ENCODE measurements at regions not wholly inside any gene's neighbourhood (a gene's known extent, or its start where the extent isn't known, plus 50 kb on each side); places are given as distances from the start of the nearest gene placed in this dataset.

DNA sequence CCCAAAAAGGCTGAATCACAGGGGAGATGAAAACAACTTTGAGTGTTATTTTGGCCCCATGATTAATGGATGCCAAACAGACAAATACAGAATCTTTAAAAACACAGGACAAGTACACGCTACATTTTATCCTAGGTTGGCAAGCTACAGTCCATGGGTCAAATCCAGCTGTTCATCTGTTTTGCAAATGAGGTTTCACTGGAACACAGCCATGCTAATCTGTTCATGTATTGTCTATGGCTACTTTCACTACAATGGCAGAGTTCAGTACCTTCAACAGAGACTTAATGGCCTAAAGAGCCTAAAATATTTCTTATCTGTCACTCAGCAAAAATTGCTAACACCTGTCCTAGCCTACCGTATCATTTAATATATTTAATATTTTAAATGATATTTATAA is 1548.5 kb upstream of the IGFBP7 start:
- no peak overlapping the region for H3K4me3 ChIP-seq (ENCODE audit: low read depth, low read length)
- TF ChIP-seq, protein P1, sequence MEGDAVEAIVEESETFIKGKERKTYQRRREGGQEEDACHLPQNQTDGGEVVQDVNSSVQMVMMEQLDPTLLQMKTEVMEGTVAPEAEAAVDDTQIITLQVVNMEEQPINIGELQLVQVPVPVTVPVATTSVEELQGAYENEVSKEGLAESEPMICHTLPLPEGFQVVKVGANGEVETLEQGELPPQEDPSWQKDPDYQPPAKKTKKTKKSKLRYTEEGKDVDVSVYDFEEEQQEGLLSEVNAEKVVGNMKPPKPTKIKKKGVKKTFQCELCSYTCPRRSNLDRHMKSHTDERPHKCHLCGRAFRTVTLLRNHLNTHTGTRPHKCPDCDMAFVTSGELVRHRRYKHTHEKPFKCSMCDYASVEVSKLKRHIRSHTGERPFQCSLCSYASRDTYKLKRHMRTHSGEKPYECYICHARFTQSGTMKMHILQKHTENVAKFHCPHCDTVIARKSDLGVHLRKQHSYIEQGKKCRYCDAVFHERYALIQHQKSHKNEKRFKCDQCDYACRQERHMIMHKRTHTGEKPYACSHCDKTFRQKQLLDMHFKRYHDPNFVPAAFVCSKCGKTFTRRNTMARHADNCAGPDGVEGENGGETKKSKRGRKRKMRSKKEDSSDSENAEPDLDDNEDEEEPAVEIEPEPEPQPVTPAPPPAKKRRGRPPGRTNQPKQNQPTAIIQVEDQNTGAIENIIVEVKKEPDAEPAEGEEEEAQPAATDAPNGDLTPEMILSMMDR (conservative IDR thresholded peaks at IDR 0.05; ENCODE audit: low read depth, low read length): no peak
- no peak for DNase-seq (ENCODE audit: low read depth)

DNA sequence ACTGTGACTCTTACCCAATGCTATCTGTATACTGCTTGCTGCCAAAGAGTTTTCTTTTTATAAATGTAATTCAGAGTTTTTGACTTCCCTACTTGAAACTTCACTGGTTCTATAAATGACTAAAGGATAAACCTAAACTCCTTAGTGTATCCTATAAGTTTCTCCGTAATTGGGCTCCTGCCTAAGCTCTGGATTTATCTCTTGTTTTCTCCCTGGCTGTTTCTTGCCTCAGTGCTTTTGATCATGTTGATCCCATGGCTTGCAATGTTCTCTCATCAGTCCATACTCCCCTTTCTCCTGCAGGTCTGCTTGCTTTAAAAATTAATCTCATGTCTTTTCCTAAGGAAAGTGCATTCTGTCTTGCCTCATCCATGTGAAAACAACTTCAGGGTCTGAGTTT is 1543.1 kb upstream of the IGFBP7 start:
- TF ChIP-seq, protein P1 (conservative IDR thresholded peaks at IDR 0.05; ENCODE audit: low read depth, low read length): no peak
- DNase-seq (ENCODE audit: low read depth): no peak
- no peak overlapping the region for H3K4me3 ChIP-seq (ENCODE audit: low read depth, low read length)

DNA sequence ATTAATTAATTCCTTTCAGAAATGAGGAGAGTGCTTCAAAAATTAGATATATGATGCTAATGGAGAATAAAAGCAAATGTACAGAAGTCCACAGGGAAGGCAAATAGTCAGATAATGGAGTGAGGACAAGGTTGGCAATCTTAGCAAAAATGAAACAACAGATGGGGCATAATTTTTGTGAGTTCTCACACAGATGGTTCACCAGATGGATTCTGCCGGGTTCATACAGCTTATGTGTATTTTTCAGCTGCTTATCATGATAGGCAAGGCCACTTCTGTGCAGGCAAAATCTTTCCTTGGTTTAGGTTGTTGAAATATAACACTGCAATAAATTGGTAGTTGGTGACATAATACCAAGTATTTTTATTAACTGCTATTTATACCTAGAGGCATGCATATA is 1539.0 kb upstream of the IGFBP7 start:
- DNase-seq (ENCODE audit: low read depth): no peak
- TF ChIP-seq, protein P1 (conservative IDR thresholded peaks at IDR 0.05; ENCODE audit: low read depth, low read length): no peak
- H3K4me3 ChIP-seq (ENCODE audit: low read depth, low read length): no peak overlapping the region

DNA sequence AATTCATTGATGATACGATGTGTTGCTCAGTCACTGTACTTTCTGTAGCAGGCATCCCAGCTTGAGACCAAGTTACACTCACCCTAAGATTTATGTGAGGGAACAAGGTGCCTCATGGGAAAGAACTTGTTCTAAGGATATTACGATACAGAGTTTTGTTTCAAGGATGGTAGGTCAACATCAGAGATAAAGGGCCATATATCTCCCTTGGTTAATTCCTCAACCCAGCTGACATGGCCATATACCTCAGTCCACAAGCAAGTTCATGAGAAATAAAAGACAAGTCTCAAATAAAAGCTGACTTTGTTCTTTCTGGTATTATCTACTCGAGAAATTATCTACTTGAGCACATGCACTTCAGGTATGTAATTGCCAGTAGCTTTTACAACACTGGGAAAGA is 1535.9 kb upstream of the IGFBP7 start:
- no peak for DNase-seq (ENCODE audit: low read depth)
- TF ChIP-seq, protein P1 (conservative IDR thresholded peaks at IDR 0.05; ENCODE audit: low read depth, low read length): no peak
- H3K4me3 ChIP-seq (ENCODE audit: low read depth, low read length): no peak overlapping the region

DNA sequence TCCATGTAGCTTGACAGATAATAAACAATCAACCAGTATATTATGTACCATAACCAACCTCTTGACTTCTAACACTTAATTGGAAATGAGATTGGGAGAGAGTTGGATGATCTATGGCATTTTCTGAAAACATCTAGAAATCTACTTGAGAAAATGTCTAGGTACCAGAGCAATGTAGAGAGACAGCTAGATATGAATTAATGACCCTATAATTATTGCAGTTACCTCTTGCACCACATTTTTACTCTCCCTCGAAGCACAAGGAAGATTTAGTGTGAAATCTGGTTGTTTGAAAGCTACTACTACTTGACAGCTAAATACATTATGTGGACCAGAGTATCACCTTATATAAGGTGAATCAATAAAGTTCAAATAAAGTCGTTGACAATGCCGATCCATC is 1534.4 kb upstream of the IGFBP7 start:
- TF ChIP-seq, protein P1 (conservative IDR thresholded peaks at IDR 0.05; ENCODE audit: low read depth, low read length): no peak
- DNase-seq (ENCODE audit: low read depth): no peak
- H3K4me3 ChIP-seq (ENCODE audit: low read depth, low read length): no peak overlapping the region

DNA sequence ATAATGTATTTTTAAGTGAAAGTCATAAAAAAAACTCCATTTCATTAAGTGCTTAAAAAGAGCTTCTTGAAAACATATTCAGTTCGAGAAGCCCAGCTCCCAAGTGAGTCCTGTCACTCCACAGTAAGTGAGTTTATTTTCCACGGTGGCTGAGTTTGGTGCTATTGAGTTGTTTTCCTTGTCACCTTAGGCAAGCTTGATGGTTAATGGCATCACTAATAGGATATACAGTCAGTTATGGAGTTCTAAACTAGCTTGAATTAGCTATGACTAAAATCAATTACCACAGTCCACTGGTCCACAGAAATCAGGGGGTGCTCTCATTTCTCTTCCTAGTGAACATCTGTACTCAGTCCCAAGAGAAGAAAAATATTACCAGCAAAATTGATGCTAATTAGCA is 1526.2 kb upstream of the IGFBP7 start:
- TF ChIP-seq, protein P1 (conservative IDR thresholded peaks at IDR 0.05; ENCODE audit: low read depth, low read length): no peak
- no peak for DNase-seq (ENCODE audit: low read depth)
- H3K4me3 ChIP-seq (ENCODE audit: low read depth, low read length): no peak overlapping the region

DNA sequence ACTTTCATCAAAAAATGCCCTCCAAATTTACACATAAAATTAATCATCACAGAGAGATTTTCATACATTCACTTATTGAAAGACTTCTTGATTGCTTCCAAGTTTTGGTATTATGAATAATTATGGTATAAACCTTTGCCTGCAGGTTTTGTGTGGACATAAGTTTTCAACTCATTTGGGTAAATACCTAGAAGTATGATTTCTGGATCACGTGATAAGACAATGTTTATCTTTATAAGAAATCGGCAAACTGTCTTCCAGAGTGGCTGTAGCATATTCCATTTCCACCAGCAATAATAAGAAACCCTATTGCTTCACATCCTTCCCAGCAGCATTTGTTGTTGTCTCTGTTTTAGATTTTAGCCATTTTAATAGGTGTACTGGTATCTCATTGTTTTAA is 1507.0 kb upstream of the IGFBP7 start:
- no peak overlapping the region for H3K4me3 ChIP-seq (ENCODE audit: low read depth, low read length)
- TF ChIP-seq, protein P1 (conservative IDR thresholded peaks at IDR 0.05; ENCODE audit: low read depth, low read length): no peak

More for the DNA sequence above, 1507.0 kb upstream of the IGFBP7 start:
- no peak for DNase-seq (ENCODE audit: low read depth)
